ENCODE measurements at regions not wholly inside any gene's neighbourhood (a gene's known extent, or its start where the extent isn't known, plus 50 kb on each side); places are given as distances from the start of the nearest gene placed in this dataset.

GRCh38 chr5:125267636-125268248 lies 521.3 kb upstream of the ZNF608 start:
- no peak for DNase-seq

GRCh38 chr5:125269926-125270325 lies 523.5 kb upstream of the ZNF608 start:
- no peak for DNase-seq

GRCh38 chr5:125272357-125272756 lies 525.9 kb upstream of the ZNF608 start:
- DNase-seq, result no peak

GRCh38 chr5:125274211-125274610 lies 527.8 kb upstream of the ZNF608 start:
- no peak for DNase-seq

GRCh38 chr5:125274938-125275724 lies 528.7 kb upstream of the ZNF608 start:
- peak; percentile 50 for DNase-seq

GRCh38 chr5:125275725-125276090 lies 529.3 kb upstream of the ZNF608 start:
- DNase-seq, result no peak

- DNase-seq, result no peak
These were observed 529.7 kb upstream of the ZNF608 start for GRCh38 chr5:125276096-125276495.

GRCh38 chr5:125277494-125278154 lies 531.2 kb upstream of the ZNF608 start:
- no peak for DNase-seq

GRCh38 chr5:125278711-125279110 lies 532.3 kb upstream of the ZNF608 start:
- no peak for DNase-seq

GRCh38 chr5:125281667-125282066 lies 535.2 kb upstream of the ZNF608 start:
- no peak for DNase-seq

GRCh38 chr5:125283372-125283771 lies 536.9 kb upstream of the ZNF608 start:
- no peak for DNase-seq

GRCh38 chr5:125286271-125286670 lies 539.8 kb upstream of the ZNF608 start:
- peak; percentile 22 for DNase-seq

GRCh38 chr5:125289606-125290005 lies 543.2 kb upstream of the ZNF608 start:
- DNase-seq, result no peak

GRCh38 chr5:125290935-125291334 lies 544.5 kb upstream of the ZNF608 start:
- no peak for DNase-seq

GRCh38 chr5:125291447-125291846 lies 545.0 kb upstream of the ZNF608 start:
- no peak for DNase-seq

- DNase-seq, result no peak
These were observed 546.8 kb upstream of the ZNF608 start for GRCh38 chr5:125293223-125293622.

GRCh38 chr5:125293726-125294125 lies 547.3 kb upstream of the ZNF608 start:
- DNase-seq, result no peak

GRCh38 chr5:125294844-125295243 lies 548.4 kb upstream of the ZNF608 start:
- no peak for DNase-seq

GRCh38 chr5:125295405-125295872 lies 549.0 kb upstream of the ZNF608 start:
- no peak for DNase-seq

GRCh38 chr5:125298258-125298657 lies 551.8 kb upstream of the ZNF608 start:
- DNase-seq, result no peak

- DNase-seq, result no peak
These were observed 552.4 kb upstream of the ZNF608 start for GRCh38 chr5:125298746-125299379.

GRCh38 chr5:125301711-125302110 lies 555.3 kb upstream of the ZNF608 start:
- no peak for DNase-seq

- no peak for DNase-seq
These were observed 556.1 kb upstream of the ZNF608 start for GRCh38 chr5:125302577-125302976.

- DNase-seq, result no peak
These were observed 560.3 kb upstream of the ZNF608 start for GRCh38 chr5:125306741-125307140.

Measured in NCI-H2081 treated with DMSO at 0.1 percent for 48 hours (cell line).